NCI-H748 (cell line): ENCODE measurements at regions not wholly inside any gene's neighbourhood (a gene's known extent, or its start where the extent isn't known, plus 50 kb on each side); places are given as distances from the start of the nearest gene placed in this dataset.

Source experiments
- DNase-seq: peaks from one replicate; lab custom pipeline; 2025; ENCODE audit not compliant: unreplicated experiment; lab: John Stamatoyannopoulos, UW

DNA sequence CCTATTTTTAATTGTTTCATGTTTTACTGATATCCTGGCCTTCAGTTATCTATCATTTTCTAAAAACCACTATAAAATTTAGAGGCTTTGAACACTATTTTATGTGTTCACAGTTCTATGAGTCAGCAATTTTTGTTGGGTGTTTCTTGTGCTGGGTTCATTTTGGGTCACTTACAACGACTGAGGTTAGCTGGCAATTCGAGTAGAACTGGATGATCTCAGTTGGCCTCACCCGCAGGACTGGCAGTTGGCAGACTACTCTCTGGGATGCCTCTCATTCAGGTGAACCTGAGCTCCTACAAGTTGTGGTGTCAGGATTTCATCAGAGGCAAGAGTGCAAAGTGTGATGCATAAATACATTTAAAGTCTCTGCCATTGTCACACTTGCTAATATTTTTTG lies 151.0 kb upstream of the PAPPA start:
- DNase-seq = no peak

DNA sequence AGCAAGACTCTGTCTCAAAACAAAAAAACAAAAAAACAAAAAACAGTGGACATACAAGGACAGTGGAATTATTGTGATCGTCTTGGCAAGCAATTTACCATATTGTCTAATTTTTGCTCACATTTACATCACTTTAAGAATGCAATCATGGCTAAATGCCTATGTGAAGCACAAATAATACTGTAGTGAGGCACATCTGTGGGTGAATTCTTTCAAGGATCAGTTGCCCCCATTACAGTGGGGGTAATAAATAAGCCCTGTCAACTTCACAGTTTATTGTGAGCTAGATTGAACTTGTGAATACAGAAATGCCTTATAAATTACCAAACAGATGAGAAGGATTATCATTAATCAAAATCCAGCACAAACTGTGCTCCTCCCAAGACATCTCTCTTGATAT lies 150.2 kb upstream of the PAPPA start:
- no peak for DNase-seq

DNA sequence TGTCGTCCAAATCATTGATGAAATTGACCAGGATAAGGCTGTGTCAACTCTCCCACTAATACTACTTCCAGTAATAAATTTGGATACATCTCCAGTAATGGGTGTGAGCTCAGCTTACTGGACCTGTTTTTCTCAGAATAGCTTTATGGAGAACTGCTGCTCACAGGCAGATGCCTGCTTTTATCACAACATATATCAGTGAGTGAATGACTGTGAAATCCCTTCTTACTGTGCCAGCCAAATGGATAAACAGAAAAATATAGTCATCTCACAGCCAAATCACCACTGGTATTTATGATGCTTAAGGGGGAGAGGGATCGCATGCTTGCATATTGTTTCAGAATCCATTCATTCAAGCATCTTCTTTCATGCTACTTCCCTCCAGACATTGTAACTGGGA lies 148.4 kb upstream of the PAPPA start:
- DNase-seq = no peak

DNA sequence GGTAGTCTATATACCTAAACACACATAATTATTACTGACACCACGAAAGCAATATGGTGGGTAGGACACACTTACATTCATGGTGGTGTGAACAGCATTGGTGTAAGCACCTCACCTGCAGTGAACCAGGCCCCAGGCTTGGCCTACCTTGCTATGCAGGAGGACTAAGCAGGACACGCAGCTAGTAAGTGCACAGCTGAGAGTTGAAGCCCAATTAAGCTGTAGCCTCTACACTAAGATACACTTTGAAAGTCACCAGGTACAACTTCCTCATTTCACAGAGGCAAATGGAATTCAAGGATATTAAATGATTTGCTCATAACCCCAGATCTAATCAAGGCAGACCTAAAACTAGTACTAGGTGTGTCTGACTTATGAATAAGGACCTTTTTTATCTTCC lies 145.8 kb upstream of the PAPPA start:
- no peak for DNase-seq

DNA sequence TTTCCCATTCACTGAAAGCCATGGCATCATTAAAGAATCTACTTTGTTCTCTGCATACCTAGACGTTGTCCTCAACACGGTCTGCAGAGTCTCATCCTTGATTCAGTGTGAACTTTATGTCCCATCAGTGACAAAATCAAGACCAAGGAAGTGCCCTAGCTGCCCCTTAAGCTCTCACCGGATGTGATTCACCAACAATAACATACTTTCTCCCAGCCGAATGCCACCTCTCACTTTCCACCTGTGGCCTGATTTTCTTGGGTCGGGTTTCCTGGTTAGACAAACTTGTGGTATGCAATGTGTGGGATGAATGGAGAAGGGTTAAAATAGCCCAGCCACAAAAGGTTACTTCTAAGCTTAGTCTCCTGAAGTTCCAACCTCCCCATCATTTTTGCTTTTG lies 145.3 kb upstream of the PAPPA start:
- DNase-seq = no peak

DNA sequence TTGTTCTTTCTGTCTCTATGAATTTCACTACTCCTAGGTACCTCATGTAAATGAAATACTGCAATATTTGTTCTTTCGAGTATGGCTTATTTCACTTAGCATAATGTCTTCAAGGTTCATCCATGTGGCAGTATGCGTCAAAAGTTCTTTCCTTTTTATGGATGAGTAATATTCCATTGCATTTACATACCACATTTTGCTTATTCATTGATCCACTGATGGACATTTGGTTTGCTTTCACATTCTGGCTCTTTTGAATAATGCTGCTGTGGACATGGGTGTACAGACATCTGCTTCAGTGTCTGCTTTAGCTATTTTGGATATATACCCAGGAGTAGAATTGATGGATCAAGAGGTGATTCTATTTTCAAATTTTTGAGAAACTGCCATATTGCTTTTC lies 144.2 kb upstream of the PAPPA start:
- no peak for DNase-seq

DNA sequence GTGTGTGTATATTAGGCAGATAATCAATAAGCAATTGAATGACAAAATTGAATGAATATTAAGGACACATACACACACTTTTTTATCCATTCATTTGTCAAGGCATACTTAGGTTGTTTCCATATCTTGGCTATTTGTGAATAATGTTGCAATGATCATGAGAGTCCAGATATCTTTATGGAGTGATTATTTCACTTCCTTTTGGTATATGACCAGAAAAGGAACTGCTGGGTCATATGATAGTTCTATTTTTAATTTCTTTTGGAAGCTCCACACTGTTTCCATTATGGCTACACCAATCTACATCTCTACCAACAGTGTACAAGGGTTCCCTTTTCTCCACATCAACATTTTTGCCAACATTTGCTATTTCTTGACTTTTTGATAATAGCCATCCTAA lies 137.7 kb upstream of the PAPPA start:
- DNase-seq = no peak

DNA sequence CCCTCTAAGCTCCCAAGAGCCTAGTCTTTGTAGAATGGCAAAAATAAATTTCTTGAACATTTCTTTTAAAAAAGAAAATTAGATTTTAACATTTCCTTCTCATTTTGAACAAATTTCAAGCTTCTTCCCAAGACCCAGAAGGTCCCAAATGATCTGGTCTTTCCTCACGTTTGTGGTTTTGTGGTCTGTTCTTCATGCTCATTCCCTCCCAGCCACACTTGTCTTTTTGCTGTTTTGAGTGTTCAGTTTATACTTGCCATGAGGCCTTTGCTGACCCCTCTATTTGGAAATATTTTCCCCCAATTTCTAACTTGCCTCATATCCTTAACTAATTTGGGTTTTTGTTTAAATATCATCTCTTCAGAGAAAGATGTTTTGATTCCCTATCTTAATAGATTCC lies 133.4 kb upstream of the PAPPA start:
- no peak for DNase-seq

DNA sequence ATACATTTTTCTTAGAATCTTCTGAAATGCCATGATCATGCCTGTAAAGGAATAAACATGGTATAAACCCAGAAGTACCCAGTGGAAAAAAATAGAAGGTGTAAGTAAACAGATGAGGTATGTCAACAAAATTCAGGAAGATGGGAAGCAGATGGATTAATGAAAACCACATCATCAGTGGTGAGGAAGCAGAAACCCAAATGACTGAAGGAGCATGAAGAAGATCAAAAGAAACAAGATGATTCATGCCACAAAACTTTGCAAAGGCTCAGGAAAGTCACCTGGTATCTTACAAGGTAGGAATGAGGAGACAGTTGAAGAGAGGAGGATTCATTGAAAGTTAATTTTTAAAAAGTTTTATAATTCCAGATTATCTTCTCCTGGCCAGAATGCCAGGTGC lies 132.8 kb upstream of the PAPPA start:
- no peak for DNase-seq

DNA sequence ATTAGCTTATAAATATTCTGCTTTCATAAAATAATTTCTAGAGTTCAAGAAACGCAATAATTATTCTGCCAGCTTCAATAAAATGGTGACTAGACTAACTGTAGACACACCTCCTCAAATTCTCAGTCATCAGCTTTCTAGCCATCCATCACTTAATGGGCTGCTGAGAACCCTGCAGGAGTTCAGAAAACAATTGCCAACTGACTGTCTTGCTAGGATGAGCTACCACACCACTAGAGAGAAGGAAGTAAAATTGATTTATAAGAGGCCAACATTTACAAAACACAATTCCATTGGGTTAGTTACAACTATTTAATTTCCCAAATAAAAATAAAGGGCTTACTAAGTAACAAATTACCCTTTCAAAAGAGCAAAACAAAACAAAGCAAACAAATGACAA lies 126.5 kb upstream of the PAPPA start:
- DNase-seq = no peak

DNA sequence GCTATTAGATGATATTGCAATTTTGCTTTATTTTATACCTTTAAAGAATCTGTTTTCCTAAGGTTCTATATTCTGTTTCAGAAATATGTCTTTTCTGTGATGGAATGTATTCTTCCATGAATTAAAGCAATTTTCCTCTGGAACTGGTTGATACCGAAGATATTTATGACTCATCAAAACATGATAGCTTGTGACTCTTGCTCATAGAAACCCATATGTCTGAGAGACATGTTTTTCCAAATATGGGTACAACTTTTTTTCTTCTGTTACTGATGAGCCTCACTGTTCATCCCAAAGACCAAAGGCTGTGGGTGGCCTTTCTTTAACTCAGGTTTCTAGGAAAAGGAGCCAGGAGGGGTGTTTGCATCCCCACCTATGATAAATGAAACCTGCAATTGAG lies 126.1 kb upstream of the PAPPA start:
- DNase-seq = no peak

DNA sequence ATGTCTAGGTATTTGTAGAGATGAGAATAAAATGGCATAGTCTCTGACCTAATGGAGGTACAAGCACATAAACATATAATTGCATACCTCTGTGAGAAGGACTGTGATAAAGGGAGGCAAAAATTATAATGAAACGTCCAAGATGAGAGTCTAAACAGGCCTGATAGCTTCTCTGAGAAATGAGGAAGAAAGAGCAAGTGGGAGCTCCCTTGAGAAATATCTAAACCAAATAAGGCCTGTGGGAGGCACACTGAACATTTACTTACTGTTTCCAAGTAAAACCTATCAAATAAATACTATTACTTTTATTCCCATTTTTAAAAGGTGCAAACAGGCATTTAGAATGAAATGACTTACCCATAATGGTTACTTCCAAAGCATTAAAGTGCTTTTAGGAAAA lies 125.6 kb upstream of the PAPPA start:
- no peak for DNase-seq

DNA sequence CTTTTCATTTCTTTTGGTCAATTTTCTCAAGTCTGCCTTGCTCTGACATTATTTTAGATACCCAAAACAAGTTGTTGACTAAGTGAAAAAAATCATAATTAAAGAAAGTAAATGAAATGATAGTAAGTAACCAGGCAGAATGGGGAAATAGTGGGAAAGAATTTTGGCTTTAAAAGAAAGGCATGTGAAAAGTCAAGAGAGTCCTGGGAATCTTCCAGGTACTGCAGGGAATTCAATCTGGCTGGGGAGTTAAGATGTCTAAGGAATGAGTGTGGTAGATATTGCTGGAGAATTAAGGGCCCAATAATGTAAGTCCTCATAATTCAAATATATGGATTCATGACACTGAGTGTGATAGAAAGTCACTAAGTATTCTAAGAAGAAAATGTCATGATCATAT lies 123.1 kb upstream of the PAPPA start:
- DNase-seq = no peak

DNA sequence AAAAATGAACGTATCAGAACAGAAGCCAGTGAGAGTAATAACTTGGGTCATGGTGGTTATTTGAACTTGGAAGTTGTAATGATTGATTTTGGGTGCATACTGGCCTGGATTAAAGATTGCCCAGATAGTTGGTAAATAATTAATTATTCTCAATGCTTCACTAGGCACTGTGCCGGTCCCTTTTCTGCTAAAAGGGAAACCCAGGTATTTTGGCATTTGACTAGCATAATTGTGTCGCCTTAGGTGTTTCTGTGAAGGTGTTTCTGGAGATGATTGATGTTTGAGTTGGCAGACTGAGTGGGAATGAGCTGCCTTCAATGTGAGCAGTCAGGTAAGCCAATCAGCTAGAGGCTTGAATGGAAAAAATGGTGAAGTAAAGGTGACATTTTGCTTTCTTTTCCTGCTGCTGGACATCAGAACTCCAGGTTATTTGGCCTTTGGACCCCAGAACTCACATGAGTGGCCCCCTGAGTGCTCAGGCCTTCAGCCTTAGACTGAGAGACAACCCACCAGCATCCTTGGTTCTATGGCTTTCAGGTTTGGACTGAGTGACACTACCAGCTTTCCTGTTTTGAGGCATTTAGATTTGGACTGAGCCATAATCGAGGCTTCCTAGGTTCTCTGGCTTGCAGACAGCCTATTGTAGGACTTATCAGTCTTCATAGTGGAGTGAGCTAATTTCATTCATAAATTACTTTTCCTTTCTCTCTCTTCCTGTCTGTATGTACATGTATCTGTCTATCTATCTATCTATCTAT lies 120.7 kb upstream of the PAPPA start:
- DNase-seq = no peak

DNA sequence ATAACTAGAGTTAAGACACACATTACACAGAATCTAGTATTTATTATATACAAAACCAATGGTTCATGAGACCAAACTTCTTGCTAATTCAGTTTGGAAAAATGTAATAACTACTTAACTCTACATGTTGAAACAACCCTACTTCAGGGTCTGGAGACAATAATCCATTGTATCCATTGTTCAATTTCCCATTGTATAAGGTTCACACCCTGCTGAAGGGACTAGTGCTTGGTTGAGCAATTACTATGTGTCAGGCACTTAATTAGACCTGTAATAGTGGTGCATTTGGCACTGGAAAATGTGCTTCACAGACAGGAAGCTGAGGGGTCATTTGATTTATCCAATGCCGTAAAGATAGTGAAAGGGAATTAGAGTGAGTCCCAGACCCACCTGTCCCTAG lies 114.3 kb upstream of the PAPPA start:
- DNase-seq = no peak

DNA sequence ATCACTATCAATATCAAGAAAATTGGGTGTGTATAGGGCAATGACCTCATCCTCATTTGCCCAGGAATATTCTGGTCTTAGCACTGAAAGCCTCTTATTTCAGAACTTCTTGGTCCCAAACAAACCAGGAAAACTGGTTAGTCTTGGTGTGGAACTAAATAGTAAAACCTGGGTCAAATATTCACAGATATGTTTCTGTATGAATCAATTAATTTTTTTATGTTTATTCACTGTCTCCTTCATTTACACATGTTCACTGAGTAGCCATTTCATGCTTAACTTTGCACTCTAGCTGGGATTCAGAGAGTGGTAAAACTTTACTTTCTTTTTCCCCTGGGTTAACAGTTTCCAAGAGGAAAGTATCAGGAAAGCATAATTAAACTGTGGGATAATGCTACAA lies 113.7 kb upstream of the PAPPA start:
- no peak for DNase-seq

DNA sequence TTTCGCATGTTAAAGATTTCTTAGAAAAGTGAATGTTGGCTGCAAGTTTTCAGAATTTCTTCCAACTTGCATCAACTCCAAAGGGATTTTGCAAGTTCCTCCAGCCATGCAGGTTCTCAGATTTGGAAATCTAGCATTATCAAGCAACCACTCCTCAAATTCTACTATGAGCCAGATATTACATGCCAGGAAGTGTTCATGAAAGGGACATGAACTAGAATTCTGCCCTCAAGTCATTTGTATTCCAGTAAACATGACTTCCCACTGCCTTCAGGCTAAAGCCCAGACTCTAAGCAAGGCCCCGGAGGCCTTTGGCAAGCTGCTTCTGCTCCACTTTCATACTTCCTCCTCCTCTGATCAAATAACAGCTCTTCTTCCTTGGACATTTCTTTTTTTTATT lies 111.3 kb upstream of the PAPPA start:
- no peak for DNase-seq

DNA sequence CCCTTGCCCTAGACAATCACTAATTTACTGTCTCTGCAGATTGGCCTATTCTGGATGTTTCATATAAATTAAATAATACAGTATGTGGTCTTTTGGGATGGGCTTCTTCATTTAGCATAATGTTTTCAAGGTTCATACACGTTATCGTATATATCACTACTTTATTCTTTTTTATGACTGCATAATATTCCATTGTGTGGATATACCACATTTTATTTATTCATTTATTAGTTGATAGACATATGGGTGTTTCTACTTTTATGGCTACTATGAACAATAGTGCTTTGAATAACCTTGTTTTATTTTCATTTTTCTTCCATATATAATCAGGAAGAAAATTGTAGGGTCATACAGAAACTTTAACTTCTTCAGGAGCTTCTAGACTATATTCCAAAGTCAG lies 108.5 kb upstream of the PAPPA start:
- DNase-seq = no peak

DNA sequence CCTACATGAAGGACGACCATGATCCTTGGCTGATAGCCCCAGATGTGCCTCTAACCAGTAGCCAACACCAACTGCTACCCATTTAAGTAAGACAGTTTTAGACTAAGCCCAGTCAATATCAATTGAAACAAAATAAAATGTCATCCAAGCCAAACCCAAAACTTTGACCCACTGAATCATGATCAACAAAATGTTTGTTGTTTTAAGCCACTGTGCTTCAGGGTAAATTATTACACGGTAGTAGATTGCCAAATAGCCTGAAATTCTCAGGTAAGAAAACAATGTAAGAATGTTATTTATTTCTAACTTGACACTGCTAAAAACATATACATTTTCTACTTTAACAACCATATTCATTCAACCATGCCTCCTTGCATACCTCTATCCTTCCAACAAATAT lies 105.5 kb upstream of the PAPPA start:
- DNase-seq = no peak

DNA sequence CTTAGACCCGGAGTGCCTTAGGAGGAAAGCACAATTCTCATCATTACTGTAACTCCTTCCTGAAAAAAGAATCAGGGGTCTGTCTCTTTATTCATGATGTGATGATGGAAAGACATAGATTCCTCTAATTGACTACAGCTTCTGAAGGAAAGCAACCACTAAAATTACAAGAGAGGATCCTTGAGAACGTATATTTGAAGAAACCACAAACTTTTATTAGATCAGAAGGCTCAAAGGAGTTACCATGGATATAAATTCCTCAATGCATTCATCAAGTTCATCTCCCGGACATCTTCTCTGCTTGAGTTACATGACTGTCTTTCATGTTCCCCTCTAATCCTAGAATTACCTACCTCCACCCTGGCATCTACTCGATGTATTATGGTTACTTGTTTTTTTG lies 104.1 kb upstream of the PAPPA start:
- DNase-seq = no peak

DNA sequence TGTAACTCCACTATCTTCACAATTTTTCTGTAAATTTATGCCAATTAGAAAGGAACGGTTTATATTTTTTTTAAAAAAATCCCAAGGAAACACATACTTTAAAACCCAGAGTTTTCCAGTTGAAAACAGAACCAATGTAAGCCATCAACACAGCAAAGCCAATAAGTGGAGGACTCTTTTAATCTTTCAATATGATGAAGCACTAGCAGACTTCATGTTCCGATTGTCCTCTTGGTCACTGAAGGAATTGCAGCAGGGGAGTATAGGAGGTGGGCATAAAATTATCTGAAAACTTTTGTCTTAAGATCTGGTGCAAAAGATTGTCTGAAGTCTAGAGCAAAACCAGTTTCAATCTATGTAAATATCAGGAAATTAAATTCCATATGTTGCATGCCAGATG lies 102.1 kb upstream of the PAPPA start:
- DNase-seq = no peak

DNA sequence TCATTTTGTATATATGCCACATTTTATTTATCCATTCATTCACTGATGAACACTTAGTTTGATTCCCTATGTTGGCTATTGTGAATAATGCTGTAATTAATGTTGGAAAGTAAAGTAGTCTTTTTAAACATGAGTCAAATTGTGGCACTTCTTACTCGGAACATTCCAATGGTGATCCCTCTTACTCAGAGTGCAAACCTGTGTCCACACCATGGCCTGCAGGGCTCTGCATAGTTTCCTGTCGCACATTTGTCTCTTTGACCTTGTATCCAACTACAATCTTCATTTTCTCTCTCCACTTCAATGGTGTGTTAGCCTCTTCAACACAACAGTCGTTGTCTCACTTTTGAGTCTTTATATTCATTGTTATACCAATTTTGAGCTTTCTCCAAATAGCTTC lies 98.1 kb upstream of the PAPPA start:
- DNase-seq = no peak

DNA sequence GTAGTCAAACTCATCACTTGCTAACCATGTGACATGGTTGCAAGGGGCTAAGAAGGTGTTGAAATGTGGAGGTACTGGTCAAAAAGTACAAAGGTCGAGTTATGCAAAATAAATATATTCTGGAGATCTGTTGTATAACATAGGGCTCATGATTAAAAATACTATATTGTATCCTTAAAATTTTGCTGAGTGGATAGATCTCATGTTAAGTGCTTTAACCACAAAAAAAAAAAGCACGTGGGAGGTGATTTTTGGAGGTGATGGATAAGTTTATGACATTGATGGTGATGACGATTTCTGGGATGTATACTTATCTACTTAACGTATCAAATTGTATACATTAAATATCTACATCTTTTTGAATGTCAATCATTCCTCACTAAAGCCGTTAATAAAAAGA lies 96.2 kb upstream of the PAPPA start:
- DNase-seq = no peak

DNA sequence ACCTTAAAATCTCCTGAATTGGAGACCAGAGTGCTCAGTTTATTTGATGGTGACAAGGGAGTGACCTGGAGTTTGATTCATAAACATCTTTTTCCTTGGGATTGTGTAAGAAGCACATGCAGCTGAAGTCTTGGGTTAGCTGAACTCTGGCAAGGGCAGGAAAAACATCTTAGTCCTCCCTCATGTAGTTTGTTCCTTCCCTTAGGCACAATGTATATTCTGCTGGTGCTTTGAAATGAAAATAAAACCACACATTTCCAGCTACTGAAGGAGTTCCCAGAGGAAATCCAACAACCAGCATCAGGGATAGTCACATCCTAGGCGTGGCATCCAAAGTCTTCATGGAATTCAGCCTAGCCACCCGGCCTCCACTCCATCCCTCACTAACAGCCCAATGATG lies 95.2 kb upstream of the PAPPA start:
- no peak for DNase-seq
